ENCODE measurements at regions not wholly inside any gene's neighbourhood (a gene's known extent, or its start where the extent isn't known, plus 50 kb on each side); places are given as distances from the start of the nearest gene placed in this dataset.
"Not testable (repeated sequence)": the region's sequence is repeated elsewhere in the genome, so short reads cannot be mapped to it uniquely, and the experiment has no call there.

DNA sequence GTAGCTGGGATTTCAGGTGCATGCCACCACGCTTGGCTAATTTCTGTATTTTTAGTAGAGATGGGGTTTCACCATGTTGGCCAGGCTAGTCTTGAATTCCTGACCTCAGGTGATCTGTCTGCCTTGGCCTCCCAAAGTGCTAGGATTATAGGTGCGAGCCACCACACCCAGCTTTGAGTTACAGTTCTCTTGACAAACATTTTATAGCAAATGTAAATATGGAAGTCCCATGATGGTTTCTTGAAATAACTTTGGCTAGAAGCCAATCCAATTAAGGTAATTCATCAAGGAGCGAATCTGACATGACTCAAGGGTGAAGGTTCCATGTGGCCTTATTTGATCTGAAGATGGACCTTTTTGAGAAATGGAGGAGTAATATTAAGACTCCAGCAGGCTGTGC lies 76.2 kb upstream of the RFLNA start:
- TF ChIP-seq PHF5A (CRISPR knock-in tag; IDR thresholded peaks at IDR 0.05; ENCODE audit: low read depth, unreplicated experiment); HCFC1 (IDR thresholded peaks at IDR 0.05; ENCODE audit: low read depth, low read length); GTF2F1 (IDR thresholded peaks at IDR 0.05; ENCODE audit: low read length): not testable (repeated sequence)
